SK-N-MC (cell line): ENCODE measurements at regions not wholly inside any gene's neighbourhood (a gene's known extent, or its start where the extent isn't known, plus 50 kb on each side); places are given as distances from the start of the nearest gene placed in this dataset.
"Not testable (repeated sequence)": the region's sequence is repeated elsewhere in the genome, so short reads cannot be mapped to it uniquely, and the experiment has no call there.

Experiments used
- DNase-seq: peaks from one replicate; pipeline ENCODE4 v3.0.0-alpha.2; 2011; ENCODE audit warnings: low read depth, low spot score
- H3K27ac ChIP-seq: fragments of 200-600 bp; sonication (generic); 2 replicates; pipeline ENCODE4 v1.5.1; 2016; ENCODE audit warnings: mixed run types
- H3K36me3 ChIP-seq: fragments of 200-600 bp; sonication (generic); 2 replicates; pipeline ENCODE4 v1.6.1; 2017; ENCODE audit warnings: antibody characterized with exemption, low read length, mixed read lengths; ENCODE audit not compliant: insufficient read depth
- H3K4me3 ChIP-seq: fragments of 200-600 bp; sonication (generic); 2 replicates; pipeline ENCODE4 v1.5.1; 2016
- H3K9ac ChIP-seq: fragments of 200-600 bp; sonication (generic); 2 replicates; pipeline ENCODE4 v1.8.0; 2017; ENCODE audit warnings: mixed run types, mixed read lengths; ENCODE audit not compliant: insufficient read length
- H3K9me3 ChIP-seq: fragments of 200-600 bp; sonication (generic); 2 replicates; pipeline ENCODE4 v1.6.1; 2017; ENCODE audit warnings: low read depth, mild to moderate bottlenecking, antibody characterized with exemption, low read length, moderate library complexity, mixed read lengths
- EZH2 ChIP-seq: fragments of 200-600 bp; sonication (generic); IDR thresholded peaks from one replicate; pipeline ENCODE4 v1.6.1; 2017; ENCODE audit warnings: antibody characterized with exemption
- FOXP2 ChIP-seq: optimal IDR thresholded peaks from 2 replicates; pipeline ENCODE3; 2011; ENCODE audit warnings: mild to moderate bottlenecking, moderate library complexity; ENCODE audit not compliant: insufficient read depth; ENCODE audit errors: extremely low read length, control extremely low read depth
- POLR2AphosphoS5 ChIP-seq: IDR thresholded peaks from 2 replicates; pipeline ENCODE4 v1.6.1; 2012; ENCODE audit warnings: mild to moderate bottlenecking, low read depth, low read length, borderline replicate concordance

GRCh38 chr7:32221056-32221455 is 150.8 kb upstream of the PDE1C start:
- H3K9ac ChIP-seq: no peak overlapping the region
- H3K36me3 ChIP-seq: no peaks in the 10 kb centered on the region
- DNase-seq: no peak
- H3K9me3 ChIP-seq: no peaks in the 10 kb centered on the region
- no peak overlapping the region for H3K27ac ChIP-seq
- no peak overlapping the region for H3K4me3 ChIP-seq
- TF ChIP-seq EZH2: no peak
- TF ChIP-seq FOXP2: no peak
- no peak for TF ChIP-seq POLR2AphosphoS5

DNA sequence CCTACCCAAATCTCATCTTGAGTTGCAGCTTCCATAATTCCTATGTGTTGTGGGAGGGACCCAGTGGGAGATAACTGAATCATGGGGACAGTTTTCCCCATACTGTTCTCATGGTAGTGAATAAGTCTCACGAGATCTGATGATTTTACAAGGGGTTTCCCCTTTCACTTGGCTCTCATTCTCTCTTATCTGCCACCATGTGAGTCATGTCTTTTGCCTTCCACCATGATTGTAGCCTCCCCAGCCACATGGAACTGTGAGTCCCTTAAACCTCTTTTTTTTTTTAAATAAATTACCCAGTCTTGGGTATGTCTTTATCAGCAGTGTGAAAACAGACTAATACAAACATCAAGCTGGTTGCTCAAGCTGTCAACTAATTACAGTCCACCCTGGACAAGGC is 149.6 kb upstream of the PDE1C start:
- H3K36me3 ChIP-seq, H3K9ac ChIP-seq, DNase-seq, H3K9me3 ChIP-seq, H3K4me3 ChIP-seq, H3K27ac ChIP-seq: not testable (repeated sequence)

GRCh38 chr7:32219416-32219815 is 149.2 kb upstream of the PDE1C start:
- no peak overlapping the region for H3K4me3 ChIP-seq
- no peak overlapping the region for H3K9ac ChIP-seq
- H3K36me3 ChIP-seq: no peaks in the 10 kb centered on the region
- no peak for DNase-seq
- TF ChIP-seq POLR2AphosphoS5 (no peak), EZH2 (no peak), FOXP2 (no peak)
- no peak overlapping the region for H3K27ac ChIP-seq
- no peaks in the 10 kb centered on the region for H3K9me3 ChIP-seq

DNA sequence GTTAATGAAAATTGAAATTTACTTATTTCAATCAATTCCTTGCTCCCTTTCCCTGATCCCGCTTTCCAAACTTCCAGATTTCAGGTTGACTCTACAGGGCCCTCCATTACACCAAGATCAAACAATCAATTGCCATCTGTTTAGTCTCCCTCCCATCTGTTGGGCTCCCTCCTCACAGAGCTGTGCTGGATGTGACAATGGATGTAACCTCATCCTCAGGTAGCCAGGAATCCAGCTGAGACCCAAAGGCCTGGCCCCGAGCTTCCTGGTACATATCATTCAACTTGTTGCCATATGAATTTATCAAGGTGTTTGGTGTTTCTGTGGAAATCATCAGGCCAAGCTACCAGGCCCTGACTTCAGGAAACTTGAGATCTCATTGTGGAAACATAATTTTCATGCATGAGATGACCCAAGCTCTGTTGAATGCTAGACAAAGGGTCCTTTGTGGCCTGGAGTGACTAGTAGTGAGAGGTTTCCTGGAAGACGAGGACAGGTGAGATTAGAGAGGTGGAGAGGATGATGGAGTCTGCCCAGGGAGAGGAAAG is 148.6 kb upstream of the PDE1C start:
- no peak overlapping the region for H3K9ac ChIP-seq
- no peaks in the 10 kb centered on the region for H3K36me3 ChIP-seq
- no peak for TF ChIP-seq POLR2AphosphoS5
- no peak for TF ChIP-seq EZH2
- no peak for TF ChIP-seq FOXP2
- no peak overlapping the region for H3K27ac ChIP-seq
- no peak for DNase-seq
- no peak overlapping the region for H3K4me3 ChIP-seq
- no peaks in the 10 kb centered on the region for H3K9me3 ChIP-seq

DNA sequence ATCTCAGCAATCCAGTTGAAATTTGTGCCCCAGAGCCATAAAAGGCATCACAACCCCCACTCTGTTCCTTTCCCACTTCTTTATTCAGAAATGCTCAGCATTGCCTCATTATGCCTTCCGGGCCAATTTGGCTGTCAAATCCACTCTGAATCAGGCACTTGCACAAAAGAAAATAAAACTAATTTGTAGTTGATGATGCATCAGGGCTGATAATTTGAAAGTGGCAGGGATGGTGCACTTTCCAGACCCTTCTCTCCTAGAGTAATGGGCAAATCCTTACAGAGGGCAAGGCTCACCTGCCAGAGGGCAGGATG is 147.9 kb upstream of the PDE1C start:
- TF ChIP-seq EZH2 (no peak), FOXP2 (no peak), POLR2AphosphoS5 (no peak)
- Histone ChIP-seq H3K27ac (no peak overlapping the region), H3K4me3 (no peak overlapping the region), H3K9ac (no peak overlapping the region), H3K36me3 (no peaks in the 10 kb centered on the region), H3K9me3 (no peaks in the 10 kb centered on the region)
- DNase-seq: peak; percentile 45

GRCh38 chr7:32217341-32218153 is 147.3 kb upstream of the PDE1C start:
- no peaks in the 10 kb centered on the region for H3K9me3 ChIP-seq
- no peak overlapping the region for H3K4me3 ChIP-seq
- no peak overlapping the region for H3K9ac ChIP-seq
- no peak for DNase-seq
- TF ChIP-seq FOXP2: no peak
- no peak for TF ChIP-seq EZH2
- TF ChIP-seq POLR2AphosphoS5: no peak
- no peak overlapping the region for H3K27ac ChIP-seq
- H3K36me3 ChIP-seq: no peaks in the 10 kb centered on the region

- Histone ChIP-seq H3K27ac (no peak overlapping the region), H3K4me3 (no peak overlapping the region), H3K36me3 (no peaks in the 10 kb centered on the region), H3K9ac (no peak overlapping the region), H3K9me3 (no peaks in the 10 kb centered on the region)
- no peak for DNase-seq
- TF ChIP-seq FOXP2 (no peak), POLR2AphosphoS5 (no peak), EZH2 (no peak)
These were observed 146.6 kb upstream of the PDE1C start for GRCh38 chr7:32216759-32217158.

GRCh38 chr7:32215697-32216096 is 145.5 kb upstream of the PDE1C start:
- Histone ChIP-seq H3K27ac (no peak overlapping the region), H3K9me3 (no peaks in the 10 kb centered on the region), H3K4me3 (no peak overlapping the region), H3K36me3 (no peaks in the 10 kb centered on the region), H3K9ac (no peak overlapping the region)
- DNase-seq: no peak
- TF ChIP-seq FOXP2 (no peak), EZH2 (no peak), POLR2AphosphoS5 (no peak)

DNA sequence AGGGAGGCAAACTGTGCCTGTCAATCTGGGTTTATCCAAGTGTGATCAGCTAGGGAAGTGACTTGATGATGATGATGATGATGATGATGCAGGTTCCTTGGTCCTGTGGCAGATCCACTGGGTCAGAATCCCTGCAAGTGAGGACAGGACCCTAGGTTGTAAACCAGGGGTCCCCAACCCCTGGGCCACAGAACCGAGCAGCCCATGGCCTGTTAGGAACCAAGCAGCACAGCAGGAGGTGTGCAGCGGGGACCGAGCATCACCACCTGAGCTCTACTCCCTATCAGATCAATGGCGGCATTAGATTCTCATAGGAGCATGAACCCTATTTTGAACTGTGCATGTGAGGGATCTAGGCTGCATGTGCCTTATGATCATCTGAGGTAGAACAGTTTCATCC is 144.7 kb upstream of the PDE1C start:
- no peak for DNase-seq
- no peak overlapping the region for H3K4me3 ChIP-seq

More for the DNA sequence above, 144.7 kb upstream of the PDE1C start:
- Histone ChIP-seq H3K9ac (no peak overlapping the region), H3K27ac (no peak overlapping the region), H3K36me3 (no peaks in the 10 kb centered on the region), H3K9me3 (no peaks in the 10 kb centered on the region)
- TF ChIP-seq EZH2 (no peak), POLR2AphosphoS5 (no peak), FOXP2 (no peak)
